Activated CD4-positive, alpha-beta T cell treated with anti-CD3 and anti-CD28 coated beads, Interleukin-10, Interleukin-2, amounts not matched to agents 100 ng/mL and 50 ng/mL, durations not matched to agents 16 hours and 8 hours (primary cell): ENCODE measurements at regions not wholly inside any gene's neighbourhood (a gene's known extent, or its start where the extent isn't known, plus 50 kb on each side); places are given as distances from the start of the nearest gene placed in this dataset.
"Not testable (repeated sequence)": the region's sequence is repeated elsewhere in the genome, so short reads cannot be mapped to it uniquely, and the experiment has no call there.

Experiments used
- DNase-seq: peaks from one replicate; pipeline ENCODE4 v3.0.0-alpha.2; 2020

DNA sequence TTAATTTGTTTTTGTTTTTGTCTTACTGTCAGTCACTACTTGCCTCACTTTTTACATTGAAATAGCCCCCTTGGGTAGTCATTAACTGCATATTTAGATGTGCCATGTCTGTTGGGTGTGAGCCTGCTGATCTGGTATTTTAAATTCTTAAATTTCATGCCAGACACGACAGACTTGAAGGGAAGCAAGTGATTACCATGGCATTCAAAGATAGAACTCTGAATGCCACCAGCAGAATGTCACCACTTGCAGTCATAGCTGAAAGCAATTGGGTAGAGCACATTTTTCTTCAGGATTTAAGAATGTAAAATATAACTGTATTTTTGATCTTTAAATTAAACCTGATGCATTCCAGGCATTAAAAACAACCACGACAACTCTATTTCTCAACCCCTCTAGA lies 396.5 kb upstream of the ATP10A start:
- no peak for DNase-seq

DNA sequence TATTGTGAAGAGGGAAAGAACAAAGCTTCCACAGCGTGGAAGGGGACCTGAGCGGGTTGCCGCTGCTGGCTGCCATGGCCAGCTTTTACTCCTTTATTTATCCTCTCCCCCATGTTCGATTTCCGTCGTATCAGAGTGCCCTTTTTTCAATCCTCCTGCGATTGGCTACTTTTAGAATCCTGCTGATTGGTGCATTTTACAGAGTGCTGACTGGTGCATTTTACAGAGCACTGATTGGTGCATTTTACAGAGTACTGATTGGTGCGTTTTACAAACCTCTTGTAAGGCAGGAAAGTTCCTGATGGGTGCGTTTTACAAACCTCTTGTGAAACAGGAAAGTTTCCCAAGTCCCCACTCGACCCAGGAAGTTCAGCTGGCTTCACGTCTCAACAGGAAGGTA lies 381.7 kb upstream of the ATP10A start:
- DNase-seq: not testable (repeated sequence)

DNA sequence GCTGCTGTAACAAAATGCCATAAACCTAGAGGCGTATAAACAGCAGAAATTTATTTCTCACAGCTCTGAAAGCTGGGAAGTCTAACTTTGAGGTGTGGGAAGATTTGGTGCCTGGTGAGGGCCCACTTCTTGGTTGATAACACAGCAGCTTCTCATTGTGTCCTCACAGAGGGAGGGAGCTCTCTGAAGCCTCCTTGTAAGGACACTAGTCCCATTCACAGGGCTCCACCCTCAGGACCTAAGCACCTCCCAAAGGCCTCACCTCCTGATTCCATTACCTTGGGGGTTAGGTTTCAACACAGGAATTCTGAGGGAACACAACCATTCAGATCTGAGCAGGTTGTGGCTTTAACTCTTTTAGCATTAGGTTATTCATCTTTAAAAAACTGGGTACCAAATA lies 380.3 kb upstream of the ATP10A start:
- no peak for DNase-seq

DNA sequence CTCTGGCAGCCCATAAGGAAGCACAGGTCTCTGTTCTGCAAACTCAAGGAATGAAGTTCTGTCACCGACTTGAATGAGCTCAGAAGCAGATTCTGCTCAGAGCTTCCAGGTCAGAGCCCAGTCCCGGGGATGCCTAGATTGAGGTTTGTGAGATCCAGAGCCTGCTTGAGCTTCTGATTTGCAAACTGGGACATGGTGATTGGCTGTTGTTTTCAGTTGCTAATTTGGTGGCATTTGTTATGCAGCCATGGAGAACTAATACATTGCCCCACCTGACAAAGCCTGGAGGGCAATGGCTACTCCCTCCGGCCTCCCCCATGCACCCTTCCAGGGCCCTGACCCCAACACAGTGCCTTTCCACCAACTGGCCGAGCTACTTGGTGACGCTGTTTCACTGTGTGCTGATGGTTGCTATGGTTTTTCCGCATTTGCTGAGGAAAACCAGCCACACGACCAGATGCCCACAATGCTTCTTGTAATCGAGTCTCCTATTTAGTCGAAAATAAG lies 379.5 kb upstream of the ATP10A start:
- no peak for DNase-seq

DNA sequence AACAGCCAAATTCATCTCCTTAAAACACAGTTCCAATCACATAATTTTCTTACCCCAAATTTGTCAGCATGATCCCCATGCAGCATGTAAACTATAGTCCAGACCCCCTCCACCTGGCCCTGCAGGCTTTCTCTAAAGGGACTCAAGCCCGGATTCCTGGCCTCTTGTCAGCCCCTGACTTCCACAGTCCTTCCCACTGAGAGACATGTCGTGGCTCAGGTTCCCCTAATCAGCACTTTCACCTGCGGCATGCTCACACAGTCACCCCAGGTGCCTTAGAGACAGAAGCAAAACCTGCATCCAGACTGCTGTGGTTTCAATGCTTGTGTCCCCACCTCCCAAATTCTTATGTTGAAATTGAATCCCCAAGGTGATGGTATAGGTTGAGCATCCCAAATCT lies 372.7 kb upstream of the ATP10A start:
- no peak for DNase-seq

DNA sequence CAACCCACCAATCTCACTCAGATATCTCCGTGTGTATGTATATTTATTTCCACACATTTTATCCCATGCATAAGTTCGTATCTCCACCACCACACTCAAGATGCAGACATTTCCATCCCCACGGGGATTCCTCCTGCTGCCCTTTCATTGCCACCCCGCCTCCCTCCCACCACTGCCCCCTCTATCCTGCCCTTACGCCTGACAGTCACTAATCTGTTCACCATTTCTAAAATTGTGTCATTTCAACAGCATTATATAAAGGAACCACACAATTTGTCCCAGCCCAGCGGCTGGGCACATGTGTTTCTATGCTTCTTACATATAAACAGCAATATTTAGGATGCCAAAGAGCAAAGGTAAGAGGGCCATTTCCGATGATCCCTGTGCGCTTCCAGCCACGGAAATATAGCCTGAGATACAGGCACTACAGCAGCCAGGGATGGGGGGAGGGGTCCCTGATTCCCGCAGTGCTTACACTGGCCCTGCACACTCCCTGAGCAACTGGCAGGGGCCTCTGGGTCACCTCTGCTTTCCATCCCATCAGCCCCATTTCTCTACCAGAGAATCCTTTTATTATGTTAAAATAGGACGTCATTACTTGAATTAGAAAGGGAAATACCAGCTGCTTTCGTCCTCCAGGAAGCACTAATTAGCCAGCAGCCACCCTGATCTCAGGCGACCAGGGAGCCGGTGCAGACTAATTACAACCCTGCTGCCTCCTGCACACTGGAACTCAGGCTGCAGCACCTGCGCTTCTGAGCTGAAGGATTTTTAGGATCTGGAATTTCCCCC lies 372.0 kb upstream of the ATP10A start:
- DNase-seq: no peak

DNA sequence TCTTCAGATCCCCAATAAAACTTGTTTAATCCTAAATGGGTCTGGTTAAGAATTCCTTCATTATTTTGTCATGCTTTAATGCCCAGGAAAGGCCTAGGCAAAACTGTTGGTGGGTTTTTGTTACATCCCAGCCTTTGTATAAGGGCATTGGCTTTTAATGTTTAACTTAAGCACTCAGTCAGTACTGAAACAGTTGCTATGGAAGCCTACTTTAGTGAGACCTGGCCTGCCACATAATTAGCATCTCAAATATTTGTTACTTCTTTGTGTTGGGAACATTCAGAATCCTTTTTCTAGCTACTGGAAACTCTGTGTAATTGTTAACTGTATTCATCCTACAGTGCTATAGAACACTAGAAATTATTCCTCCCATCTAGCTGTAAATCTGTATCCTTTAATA lies 369.6 kb upstream of the ATP10A start:
- no peak for DNase-seq

DNA sequence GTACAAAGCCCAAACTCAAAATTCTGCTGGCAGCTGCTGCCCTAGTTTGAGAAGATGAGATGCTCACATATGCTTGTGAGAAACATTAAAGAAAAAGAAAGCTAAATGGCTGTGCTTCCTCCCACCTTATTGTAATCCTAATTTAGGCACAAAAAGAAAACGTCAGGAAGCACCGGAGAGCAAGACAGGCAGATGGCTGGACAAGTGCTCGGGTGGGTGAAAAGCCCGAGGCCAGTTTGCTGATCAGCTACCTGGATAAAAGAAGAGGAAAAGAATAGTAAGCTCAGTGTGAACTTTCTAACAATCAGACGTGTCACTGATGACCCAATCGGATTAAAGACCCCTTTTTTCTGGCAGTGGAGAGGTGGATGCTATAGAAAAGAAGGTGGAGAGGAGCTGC lies 368.0 kb upstream of the ATP10A start:
- no peak for DNase-seq

DNA sequence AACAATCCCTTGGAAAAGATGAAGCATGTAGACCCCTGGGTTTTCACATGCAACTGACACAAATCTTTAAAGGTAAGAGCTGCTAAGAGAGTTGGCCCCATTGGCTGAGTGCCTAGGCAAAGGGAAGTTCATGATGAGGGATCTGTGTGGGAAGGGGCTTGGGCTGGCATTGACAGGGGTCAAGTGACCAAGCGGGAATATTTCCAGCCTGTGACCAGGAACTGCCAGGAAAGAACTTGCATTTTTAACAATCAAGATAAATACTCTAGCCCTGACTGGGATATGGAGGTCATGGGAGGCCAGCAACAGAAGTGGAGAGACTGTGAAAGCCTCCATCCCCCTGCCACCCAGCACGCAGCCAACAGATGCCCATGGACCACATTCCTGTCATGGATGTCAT lies 361.1 kb upstream of the ATP10A start:
- no peak for DNase-seq

DNA sequence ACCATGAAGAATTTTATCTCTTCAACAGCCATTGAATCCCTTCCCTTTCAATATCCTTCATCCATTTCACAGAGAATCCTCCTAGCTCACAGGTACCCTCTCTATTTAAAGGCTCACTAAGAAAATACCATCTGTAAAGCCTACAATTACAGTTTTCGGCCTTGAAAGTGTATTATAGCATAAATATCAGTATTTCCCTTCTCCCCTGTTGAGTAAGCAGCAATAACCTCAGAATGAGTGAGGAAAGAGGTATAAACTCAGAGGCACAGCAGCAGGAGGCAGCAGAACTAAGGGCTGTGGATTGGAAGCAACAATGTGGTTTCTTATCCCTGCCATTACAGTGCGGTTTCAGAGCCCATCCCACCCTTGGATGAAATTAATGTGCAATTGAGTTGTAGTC lies 360.6 kb upstream of the ATP10A start:
- DNase-seq: no peak

DNA sequence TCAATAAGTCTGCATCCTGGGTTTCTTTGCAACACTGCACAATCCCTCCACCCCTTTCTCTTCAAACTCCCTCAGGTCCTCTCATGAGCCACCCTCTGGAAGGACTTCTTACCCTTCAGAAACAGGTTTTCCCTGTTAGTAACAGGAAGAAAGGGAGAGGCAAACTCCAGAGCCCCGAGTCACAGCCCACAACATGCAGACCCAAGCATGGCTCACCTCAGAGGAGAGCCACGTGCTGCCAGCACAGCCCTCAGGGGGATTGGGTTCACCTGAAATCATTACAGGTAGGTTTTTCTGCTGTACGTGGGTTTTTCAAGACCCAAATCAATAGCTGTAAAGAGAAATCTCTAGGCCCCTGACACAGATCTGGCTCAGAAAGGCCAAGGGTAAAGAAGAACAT lies 359.7 kb upstream of the ATP10A start:
- DNase-seq: no peak

DNA sequence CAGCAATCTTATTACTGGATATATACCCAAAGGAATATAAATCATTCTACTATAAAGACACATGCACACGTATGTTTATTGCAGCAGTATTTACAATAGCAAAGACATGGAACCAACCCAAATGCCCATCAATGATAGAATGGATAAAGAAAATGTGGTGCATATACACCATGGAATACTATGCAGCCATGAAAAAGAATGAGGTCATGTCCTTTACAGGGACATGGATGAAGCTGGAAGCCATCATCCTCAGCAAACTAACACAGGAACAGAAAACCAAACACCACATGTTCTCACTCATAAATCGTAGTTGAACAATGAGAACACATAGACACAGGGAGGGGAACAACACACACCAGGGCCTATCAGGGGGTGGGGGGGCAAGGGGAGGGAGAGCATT lies 353.9 kb upstream of the ATP10A start:
- DNase-seq: not testable (repeated sequence)

DNA sequence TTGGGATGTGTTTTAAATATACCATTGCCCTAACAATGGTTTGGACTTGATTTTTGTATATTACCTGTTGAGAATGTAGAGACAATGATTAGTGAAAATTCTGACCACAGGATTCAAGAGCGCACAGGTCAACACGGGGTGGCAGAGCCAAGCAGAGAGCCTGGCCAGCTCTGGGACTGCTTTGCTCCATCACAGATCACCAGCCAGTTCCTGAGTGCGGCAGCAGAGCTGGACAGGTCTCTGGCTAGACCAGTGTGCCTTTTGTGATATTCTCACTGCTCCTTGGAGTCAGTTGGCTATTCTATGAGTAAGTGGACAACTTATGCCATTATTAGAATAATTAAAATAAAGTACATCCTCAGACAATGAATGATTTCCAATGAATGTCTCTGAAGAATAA lies 351.2 kb upstream of the ATP10A start:
- no peak for DNase-seq

DNA sequence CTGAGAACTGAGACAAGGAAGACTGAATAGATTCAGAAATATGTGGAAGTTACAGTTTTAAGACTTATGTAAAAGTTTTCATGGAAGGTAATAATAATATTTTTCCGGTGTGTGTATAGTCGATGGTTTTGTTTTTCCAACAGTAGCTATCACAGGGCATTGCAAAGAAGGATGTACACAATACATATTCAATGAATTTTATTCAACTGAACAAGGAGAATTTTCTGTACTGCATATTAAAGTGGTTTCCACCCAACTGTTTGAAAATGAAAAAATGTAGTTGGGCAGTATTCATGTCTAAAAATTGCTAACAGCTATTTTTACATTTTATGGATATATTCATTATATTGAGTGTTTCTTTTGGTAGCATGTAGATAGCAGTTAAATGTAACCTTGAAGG lies 350.3 kb upstream of the ATP10A start:
- no peak for DNase-seq

DNA sequence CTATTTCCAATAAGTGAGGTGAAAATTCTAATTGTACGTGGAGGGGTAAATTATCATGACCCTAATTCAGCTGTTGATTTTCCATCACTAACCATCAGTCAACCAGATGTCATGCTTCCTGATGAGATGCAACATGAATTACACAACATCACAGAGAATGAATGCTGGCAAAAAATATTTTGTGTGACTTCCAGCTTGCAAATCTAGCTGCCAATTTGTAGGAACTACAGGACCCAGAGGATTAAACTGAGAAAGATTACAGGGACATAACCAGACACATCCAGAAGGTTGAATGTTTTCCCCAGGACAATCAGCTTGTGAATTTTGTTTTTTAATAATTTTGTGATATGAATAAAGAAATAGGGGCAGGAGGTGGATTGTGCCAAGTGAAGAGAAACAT lies 349.0 kb upstream of the ATP10A start:
- no peak for DNase-seq

DNA sequence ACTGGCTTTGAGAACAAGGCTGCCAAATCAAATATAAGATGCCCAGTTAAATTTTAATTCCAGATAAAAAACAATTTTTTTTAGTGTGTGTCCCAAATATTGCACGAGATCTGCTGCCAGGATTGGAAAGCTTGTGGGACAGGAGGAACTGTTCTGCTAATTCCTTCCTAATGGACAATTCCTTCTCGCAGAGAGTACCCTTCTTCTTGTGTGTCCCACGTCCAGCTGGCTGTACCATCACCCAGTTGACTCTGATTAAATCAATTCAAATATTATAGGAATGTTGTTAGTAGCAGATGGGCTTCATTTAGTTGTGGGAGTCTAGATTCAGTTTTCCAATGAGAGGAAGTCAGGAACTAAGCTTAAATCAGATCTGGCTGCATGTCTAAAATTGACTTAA lies 347.9 kb upstream of the ATP10A start:
- no peak for DNase-seq

DNA sequence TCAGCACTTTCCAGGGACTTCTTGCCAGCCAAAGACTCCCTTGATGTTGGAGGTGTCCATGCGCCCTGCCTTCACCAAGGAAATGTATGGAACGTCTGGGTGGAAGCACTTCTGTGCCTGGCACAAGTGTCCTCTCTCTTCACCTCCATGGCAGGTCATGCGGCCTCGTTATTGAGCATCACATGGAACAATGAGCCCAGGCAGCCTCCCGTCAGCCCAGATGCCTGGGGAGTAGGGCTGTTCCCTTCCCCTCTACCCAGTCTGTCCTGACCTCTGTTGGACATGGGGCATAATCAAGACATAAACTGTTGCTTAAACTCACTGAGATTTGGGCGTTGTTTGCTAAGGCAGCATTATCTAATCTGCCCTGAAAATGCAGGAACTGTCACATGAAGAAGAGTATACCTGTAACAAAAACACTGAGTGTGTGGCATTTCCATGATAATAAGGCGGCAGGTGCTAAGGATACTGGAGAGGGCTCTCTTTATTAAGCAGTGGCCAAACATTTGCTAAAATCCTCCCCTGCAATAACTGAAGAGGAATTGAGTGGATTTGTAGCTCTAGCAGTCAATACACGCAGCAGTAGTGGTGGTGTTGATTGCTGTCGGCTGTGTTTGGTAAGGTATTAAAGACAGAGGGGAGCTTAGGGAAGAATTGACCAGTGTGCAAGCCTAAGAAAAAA lies 338.2 kb upstream of the ATP10A start:
- DNase-seq: no peak

DNA sequence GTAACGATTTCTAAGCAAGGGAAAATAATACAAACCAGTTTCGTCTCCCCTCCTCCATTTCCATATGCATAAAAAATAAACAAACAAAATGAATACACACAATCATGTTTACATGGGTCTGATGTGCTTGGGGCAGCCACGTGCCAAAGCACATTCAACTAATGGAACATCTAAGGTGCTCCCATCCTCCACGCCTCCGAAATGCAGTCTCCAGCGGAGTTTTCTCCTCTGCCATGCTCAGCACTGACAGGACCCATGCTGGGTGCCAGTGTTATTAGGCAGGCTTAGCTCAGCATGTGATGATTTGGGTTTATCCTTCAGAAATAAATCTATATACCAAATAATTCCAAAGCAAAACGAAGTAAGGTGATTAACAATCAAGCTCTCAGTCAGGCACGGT lies 337.3 kb upstream of the ATP10A start:
- no peak for DNase-seq

DNA sequence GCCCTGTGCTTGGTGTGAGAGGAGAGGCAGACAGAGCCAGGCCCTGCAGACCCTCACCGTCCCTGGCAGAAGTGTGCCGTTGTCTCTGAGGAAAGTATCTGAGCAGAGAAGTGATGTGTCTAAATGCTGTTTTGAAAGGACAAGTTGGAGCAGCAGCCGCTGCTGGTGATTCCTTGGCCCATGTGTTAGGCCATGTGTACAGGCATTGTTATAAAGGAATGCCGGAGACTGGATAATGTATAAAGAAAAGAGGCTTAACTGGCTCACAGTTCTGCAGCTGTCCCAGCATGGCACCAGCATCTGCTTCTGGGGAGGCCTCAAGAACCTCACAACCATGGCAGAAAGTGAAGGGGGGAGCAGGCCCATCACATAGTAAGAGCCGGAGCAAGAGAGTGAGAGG lies 334.6 kb upstream of the ATP10A start:
- DNase-seq: no peak

DNA sequence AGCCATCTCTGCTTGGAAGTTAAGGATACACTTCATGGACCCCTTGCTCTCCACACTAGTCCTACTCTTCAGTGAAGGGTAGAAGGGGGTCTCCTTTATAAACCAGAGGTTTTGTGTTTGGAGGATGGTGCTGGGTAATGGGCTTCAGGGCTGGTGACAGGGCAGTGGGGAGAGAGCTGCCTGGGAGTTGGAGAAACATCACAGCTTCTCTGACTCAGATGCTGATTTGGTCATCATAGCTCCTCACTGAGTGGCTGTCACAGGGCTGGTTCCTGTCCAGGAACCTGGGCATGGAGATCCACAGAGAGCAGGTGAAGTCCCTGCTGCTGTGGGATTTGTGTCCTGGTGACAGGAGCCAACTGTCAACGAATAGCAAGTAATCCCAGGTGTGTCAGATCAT lies 333.9 kb upstream of the ATP10A start:
- no peak for DNase-seq

DNA sequence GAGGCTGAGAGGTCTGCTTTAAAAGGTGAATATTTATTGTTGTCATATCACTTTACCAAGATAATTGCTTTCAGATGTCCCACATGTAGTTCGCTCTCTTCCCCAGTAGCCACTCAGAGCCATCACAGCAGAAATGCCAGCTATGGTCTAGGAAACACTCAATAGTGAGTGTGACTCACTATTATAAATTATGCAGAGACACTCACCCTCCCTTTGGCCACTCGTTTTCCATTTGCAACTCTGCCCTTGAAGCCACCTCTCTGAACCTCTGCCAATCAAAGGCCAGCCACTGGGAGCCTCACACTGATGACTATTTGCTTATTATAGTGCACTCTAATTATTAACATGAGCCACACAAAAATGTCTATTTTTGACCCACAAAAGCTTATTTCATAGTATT lies 328.1 kb upstream of the ATP10A start:
- DNase-seq: no peak

DNA sequence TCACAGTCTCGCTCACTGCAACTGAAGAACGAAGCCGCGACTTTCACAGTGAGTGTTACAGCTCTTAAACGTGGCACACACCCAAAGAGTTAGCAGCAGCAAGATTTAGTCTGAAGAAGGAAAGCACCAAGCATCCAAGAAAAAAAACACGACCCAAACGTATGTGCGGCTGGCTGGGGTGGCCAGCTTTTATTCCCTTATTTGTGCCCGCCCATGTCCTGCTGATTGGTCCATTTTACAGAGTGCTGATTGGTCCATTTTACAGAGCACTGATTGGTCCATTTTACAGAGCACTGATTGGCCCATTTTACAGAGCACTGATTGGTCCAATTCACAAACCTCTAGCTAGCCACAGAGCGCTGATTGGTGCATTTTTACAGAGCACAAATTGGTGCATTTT lies 323.0 kb upstream of the ATP10A start:
- DNase-seq: not testable (repeated sequence)

DNA sequence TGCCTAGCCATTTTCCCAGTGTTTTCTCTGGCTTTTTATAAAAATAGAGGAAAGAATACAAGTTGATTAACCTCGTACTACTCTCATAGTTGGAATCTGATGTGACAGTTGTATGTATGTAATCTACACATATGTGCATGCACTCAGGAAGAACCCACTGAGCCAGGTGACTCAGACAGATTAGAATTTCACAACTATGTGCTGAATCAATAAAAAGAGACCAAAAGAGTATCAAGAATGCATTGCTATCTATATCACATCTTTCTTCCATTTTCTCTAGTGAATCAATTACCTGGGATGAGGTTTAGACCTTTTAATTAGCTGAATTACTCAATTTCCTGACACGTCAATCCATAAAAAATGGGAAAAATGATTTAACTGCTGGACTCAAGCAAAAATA lies 319.3 kb upstream of the ATP10A start:
- DNase-seq: no peak

DNA sequence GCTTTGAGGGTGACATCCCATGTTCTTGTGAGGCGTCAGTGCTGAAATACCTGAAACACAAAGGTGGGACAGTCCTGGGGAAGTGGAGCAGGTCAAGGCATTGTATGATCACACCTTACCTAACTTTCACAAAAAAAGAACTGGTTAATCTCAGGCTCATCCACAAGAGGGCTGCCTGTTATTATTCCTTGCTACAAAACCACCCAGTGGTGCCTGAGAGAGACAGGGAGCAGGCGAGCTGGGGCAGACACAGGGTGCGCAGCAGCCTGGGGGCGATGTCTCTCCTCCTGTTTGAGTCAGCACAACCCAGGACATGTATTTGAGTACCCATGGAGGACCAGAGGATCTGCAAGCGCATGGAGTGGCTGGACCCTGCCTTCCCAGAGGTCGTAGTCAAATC lies 316.8 kb upstream of the ATP10A start:
- DNase-seq: no peak
